ENCODE measurements at regions not wholly inside any gene's neighbourhood (a gene's known extent, or its start where the extent isn't known, plus 50 kb on each side); places are given as distances from the start of the nearest gene placed in this dataset.

DNA sequence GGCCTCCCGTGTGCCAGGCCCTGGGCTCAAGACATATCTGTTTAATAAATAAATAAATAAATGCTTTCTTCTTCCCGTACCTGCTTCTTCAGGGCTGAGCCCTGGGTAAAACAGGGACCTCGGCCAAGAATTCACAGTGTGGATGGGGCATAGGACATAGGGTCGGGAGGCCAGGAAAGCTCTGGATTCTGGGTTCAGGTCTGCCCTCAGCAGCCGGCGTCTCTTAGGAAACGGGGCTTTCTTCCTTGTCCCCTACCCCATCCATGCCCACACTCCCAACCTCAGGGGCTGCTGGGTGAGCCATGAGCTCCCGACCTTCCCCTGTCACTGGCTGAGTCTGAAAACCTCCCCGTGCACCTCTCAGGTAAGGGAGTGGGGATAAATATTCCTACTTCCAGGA lies 55.7 kb upstream of the ALX4 start:
- TF ChIP-seq POLR2A (IDR thresholded peaks at IDR 0.05; ENCODE audit: borderline replicate concordance, extremely low read depth, insufficient read depth, insufficient read length) = no peak
- no peak for TF ChIP-seq EGR1 (IDR thresholded peaks at IDR 0.05; ENCODE audit: low read depth)
- no peak for TF ChIP-seq POLR2AphosphoS5 (IDR thresholded peaks at IDR 0.05; ENCODE audit: low read depth, low read length)
- no peak for TF ChIP-seq EZH2 (IDR thresholded peaks at IDR 0.05)
- TF ChIP-seq YY1 (IDR thresholded peaks at IDR 0.05; ENCODE audit: extremely low read depth, insufficient replicate concordance, low read depth, low read length) = no peak
- TF ChIP-seq, protein P1, sequence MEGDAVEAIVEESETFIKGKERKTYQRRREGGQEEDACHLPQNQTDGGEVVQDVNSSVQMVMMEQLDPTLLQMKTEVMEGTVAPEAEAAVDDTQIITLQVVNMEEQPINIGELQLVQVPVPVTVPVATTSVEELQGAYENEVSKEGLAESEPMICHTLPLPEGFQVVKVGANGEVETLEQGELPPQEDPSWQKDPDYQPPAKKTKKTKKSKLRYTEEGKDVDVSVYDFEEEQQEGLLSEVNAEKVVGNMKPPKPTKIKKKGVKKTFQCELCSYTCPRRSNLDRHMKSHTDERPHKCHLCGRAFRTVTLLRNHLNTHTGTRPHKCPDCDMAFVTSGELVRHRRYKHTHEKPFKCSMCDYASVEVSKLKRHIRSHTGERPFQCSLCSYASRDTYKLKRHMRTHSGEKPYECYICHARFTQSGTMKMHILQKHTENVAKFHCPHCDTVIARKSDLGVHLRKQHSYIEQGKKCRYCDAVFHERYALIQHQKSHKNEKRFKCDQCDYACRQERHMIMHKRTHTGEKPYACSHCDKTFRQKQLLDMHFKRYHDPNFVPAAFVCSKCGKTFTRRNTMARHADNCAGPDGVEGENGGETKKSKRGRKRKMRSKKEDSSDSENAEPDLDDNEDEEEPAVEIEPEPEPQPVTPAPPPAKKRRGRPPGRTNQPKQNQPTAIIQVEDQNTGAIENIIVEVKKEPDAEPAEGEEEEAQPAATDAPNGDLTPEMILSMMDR (IDR thresholded peaks at IDR 0.05 in 2 of 3, conservative IDR thresholded peaks at IDR 0.05 in 1 of 3; ENCODE audit: borderline replicate concordance in 1 of 3, insufficient read depth in 1 of 3, low read depth in 2 of 3, low read length in 2 of 3) = no peak

Measured in HCT116 (cell line).